ENCODE measurements at regions not wholly inside any gene's neighbourhood (a gene's known extent, or its start where the extent isn't known, plus 50 kb on each side); places are given as distances from the start of the nearest gene placed in this dataset.

DNA sequence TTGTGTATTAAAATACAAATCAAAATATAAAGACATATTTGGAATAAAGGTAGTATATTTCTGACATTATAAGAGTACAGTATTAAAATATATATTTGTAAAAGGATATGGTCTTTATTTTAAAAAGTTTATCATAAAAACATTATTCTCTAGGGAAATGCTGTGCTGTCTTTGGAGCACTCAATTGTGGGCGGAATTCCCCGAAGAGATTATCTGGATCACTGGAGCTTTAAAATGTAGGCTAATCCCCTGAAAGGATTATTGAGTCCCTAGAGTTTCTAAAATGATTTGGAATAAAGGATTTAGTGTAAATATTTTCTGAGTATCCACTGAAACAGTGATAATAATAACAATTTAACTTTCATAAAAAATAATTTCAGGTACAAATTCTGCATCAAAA, 1239.4 kb downstream of the TECRL start:
- Histone ChIP-seq H3K27ac (ENCODE audit: low read depth, low read length) (no peak overlapping the region), H3K4me1 (ENCODE audit: control insufficient read depth, insufficient read depth, low read length) (no peaks in the 10 kb centered on the region), H3K27me3 (ENCODE audit: control insufficient read depth, insufficient read depth, low read length, poor library complexity, severe bottlenecking) (no peaks in the 10 kb centered on the region), H3K4me3 (ENCODE audit: low read length) (no peak overlapping the region), H3K9me3 (ENCODE audit: control insufficient read depth, low read length) (peaks cover 4% of the 10 kb centered on the region), H3K36me3 (ENCODE audit: control insufficient read depth, insufficient read depth, low read length) (no peaks in the 10 kb centered on the region), H3K9ac (ENCODE audit: extremely low read depth, low read length, poor library complexity, severe bottlenecking) (no peak overlapping the region)
- TF ChIP-seq, protein P1, sequence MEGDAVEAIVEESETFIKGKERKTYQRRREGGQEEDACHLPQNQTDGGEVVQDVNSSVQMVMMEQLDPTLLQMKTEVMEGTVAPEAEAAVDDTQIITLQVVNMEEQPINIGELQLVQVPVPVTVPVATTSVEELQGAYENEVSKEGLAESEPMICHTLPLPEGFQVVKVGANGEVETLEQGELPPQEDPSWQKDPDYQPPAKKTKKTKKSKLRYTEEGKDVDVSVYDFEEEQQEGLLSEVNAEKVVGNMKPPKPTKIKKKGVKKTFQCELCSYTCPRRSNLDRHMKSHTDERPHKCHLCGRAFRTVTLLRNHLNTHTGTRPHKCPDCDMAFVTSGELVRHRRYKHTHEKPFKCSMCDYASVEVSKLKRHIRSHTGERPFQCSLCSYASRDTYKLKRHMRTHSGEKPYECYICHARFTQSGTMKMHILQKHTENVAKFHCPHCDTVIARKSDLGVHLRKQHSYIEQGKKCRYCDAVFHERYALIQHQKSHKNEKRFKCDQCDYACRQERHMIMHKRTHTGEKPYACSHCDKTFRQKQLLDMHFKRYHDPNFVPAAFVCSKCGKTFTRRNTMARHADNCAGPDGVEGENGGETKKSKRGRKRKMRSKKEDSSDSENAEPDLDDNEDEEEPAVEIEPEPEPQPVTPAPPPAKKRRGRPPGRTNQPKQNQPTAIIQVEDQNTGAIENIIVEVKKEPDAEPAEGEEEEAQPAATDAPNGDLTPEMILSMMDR (conservative IDR thresholded peaks at IDR 0.05), result no peak
- Mint-ChIP-seq H3K9me3 (peaks cover 11% of the 10 kb centered on the region), H3K27me3 (ENCODE audit: insufficient read depth) (no peaks in the 10 kb centered on the region), H3K27ac (no peak overlapping the region), H3K4me1 (peaks cover 7% of the 10 kb centered on the region), H3K4me3 (no peak overlapping the region), H3K36me3 (ENCODE audit: low read depth) (no peaks in the 10 kb centered on the region)
- DNase-seq, result no peak
- WGBS, 2 experiments (ENCODE audit: insufficient coverage in 1 of 2, insufficient read length in 1 of 2), result 88% methylated on average over 2 of the region's 2 CpGs; no CpG with 5 or more reads in 1 of the 2 experiments

DNA sequence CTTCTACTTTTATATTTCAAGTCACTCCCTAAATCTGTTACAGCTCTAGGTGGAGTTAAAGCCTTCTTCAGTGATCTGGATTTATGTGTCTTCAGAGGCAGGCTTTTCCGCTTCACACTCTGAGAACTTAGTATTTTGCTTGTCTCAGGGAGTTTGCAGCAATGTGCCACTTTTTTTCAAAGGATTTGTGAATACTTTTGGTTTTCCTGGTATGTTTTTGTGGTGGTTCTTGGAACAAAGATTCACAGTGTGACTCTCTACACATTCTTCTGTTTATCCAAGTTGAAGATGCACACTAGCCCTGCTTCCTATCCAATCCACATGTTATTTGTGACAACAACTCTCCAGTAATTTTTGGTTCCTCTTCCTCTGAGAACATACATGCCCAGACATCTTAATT, 1253.7 kb downstream of the TECRL start:
- no peaks in the 10 kb centered on the region for H3K27me3 ChIP-seq (ENCODE audit: control insufficient read depth, insufficient read depth, low read length, poor library complexity, severe bottlenecking)
- WGBS, 2 experiments (ENCODE audit: insufficient coverage in 1 of 2, insufficient read length in 1 of 2), result 92 to 100% methylated on average over 1 of the region's 1 CpG
- no peak overlapping the region for H3K9ac ChIP-seq (ENCODE audit: extremely low read depth, low read length, poor library complexity, severe bottlenecking)
- no peak overlapping the region for H3K27ac ChIP-seq (ENCODE audit: low read depth, low read length)
- no peak overlapping the region for H3K4me3 ChIP-seq (ENCODE audit: low read length)
- H3K4me1 ChIP-seq (ENCODE audit: control insufficient read depth, insufficient read depth, low read length), result no peaks in the 10 kb centered on the region
- no peaks in the 10 kb centered on the region for H3K4me1 Mint-ChIP-seq
- H3K27me3 Mint-ChIP-seq (ENCODE audit: insufficient read depth), result no peaks in the 10 kb centered on the region
- no peak for DNase-seq
- TF ChIP-seq, protein P1 (conservative IDR thresholded peaks at IDR 0.05), result no peak
- peaks cover 31% of the 10 kb centered on the region for H3K9me3 ChIP-seq (ENCODE audit: control insufficient read depth, low read length)
- peaks cover 3% of the 10 kb centered on the region for H3K36me3 Mint-ChIP-seq (ENCODE audit: low read depth)
- no peak overlapping the region for H3K27ac Mint-ChIP-seq
- peaks cover 21% of the 10 kb centered on the region for H3K9me3 Mint-ChIP-seq
- H3K36me3 ChIP-seq (ENCODE audit: control insufficient read depth, insufficient read depth, low read length), result no peaks in the 10 kb centered on the region
- H3K4me3 Mint-ChIP-seq, result no peak overlapping the region

- Mint-ChIP-seq H3K4me3 (no peak overlapping the region), H3K9me3 (no peaks in the 10 kb centered on the region), H3K27me3 (ENCODE audit: insufficient read depth) (no peaks in the 10 kb centered on the region), H3K4me1 (no peaks in the 10 kb centered on the region), H3K27ac (no peak overlapping the region), H3K36me3 (ENCODE audit: low read depth) (no peaks in the 10 kb centered on the region)
- Histone ChIP-seq H3K4me1 (ENCODE audit: control insufficient read depth, insufficient read depth, low read length) (no peaks in the 10 kb centered on the region), H3K27ac (ENCODE audit: low read depth, low read length) (no peak overlapping the region), H3K27me3 (ENCODE audit: control insufficient read depth, insufficient read depth, low read length, poor library complexity, severe bottlenecking) (no peaks in the 10 kb centered on the region), H3K4me3 (ENCODE audit: low read length) (no peak overlapping the region), H3K9me3 (ENCODE audit: control insufficient read depth, low read length) (no peaks in the 10 kb centered on the region), H3K36me3 (ENCODE audit: control insufficient read depth, insufficient read depth, low read length) (no peaks in the 10 kb centered on the region), H3K9ac (ENCODE audit: extremely low read depth, low read length, poor library complexity, severe bottlenecking) (no peak overlapping the region)
- WGBS, 2 experiments (ENCODE audit: insufficient coverage in 1 of 2, insufficient read length in 1 of 2), result 95 to 100% methylated on average over 5 of the region's 5 CpGs
- DNase-seq, result no peak
- TF ChIP-seq, protein P1 (conservative IDR thresholded peaks at IDR 0.05), result no peak
These were observed 1285.8 kb downstream of the TECRL start for GRCh38 chr4:63123441-63123840.
